Keratinocyte (primary cell): ENCODE measurements at regions not wholly inside any gene's neighbourhood (a gene's known extent, or its start where the extent isn't known, plus 50 kb on each side); places are given as distances from the start of the nearest gene placed in this dataset.

Experiments
- DNase-seq: peaks from one replicate; pipeline ENCODE4 v3.0.0-alpha.2; 2011; ENCODE audit warnings: low read depth, missing footprints, low spot score
- FAIRE-seq: peaks from 2 replicates; lab custom pipeline; 2011; peaks lifted over from hg19 to GRCh38; lab: Jason Lieb, UNC
- H2AFZ ChIP-seq: 2 replicates; pipeline ENCODE4 v1.6.0; 2012; ENCODE audit warnings: low read length, control low read depth, inconsistent platforms; ENCODE audit not compliant: control insufficient read depth
- H3K27ac ChIP-seq: 2 replicates; pipeline ENCODE4 v1.5.1; 2011; ENCODE audit warnings: low read length; ENCODE audit not compliant: control insufficient read depth, insufficient read depth
- H3K27me3 ChIP-seq: 3 replicates; pipeline ENCODE4 v1.6.0; 2011; ENCODE audit warnings: low read length; ENCODE audit not compliant: control insufficient read depth, insufficient read depth; ENCODE audit errors: extremely low read depth
- H3K36me3 ChIP-seq, 2 experiments: 2 replicates in 1 of 2; 3 replicates in 1 of 2; pipeline ENCODE4 v1.5.1; 2011; ENCODE audit warnings: low read length in 2 of 2, mild to moderate bottlenecking in 1 of 2; ENCODE audit not compliant: control insufficient read depth in 2 of 2, insufficient read depth in 2 of 2; ENCODE audit errors: extremely low read depth in 1 of 2
- H3K4me1 ChIP-seq: 3 replicates; pipeline ENCODE4 v1.5.1; 2011; ENCODE audit warnings: low read length; ENCODE audit not compliant: control insufficient read depth, insufficient read depth; ENCODE audit errors: extremely low read depth
- H3K4me2 ChIP-seq: 3 replicates; pipeline ENCODE4 v1.6.0; 2011; ENCODE audit warnings: low read depth, low read length; ENCODE audit not compliant: control insufficient read depth, insufficient read depth; ENCODE audit errors: extremely low read depth
- H3K4me3 ChIP-seq, 3 experiments: fragments of 200-600 bp in 1 of 3; sonication (generic) in 1 of 3; 2 replicates in 2 of 3; 3 replicates in 1 of 3; pipeline ENCODE4 v1.5.1; 2011 to 2016; ENCODE audit warnings: low read length in 3 of 3, mild to moderate bottlenecking in 3 of 3, control low read depth in 2 of 3, inconsistent platforms in 1 of 3, low read depth in 1 of 3, mixed read lengths in 1 of 3, mixed run types in 1 of 3, moderate library complexity in 1 of 3; ENCODE audit not compliant: control insufficient read depth in 2 of 3, insufficient read depth in 2 of 3; ENCODE audit errors: extremely low read depth in 1 of 3
- H3K79me2 ChIP-seq: 2 replicates; pipeline ENCODE4 v1.6.0; 2012; ENCODE audit warnings: low read length; ENCODE audit not compliant: control insufficient read depth, insufficient read depth
- H3K9ac ChIP-seq: 3 replicates; pipeline ENCODE4 v1.6.0; 2011; ENCODE audit warnings: low read length; ENCODE audit not compliant: control insufficient read depth, insufficient read depth; ENCODE audit errors: extremely low read depth
- H3K9me1 ChIP-seq: 3 replicates; pipeline ENCODE4 v1.6.0; 2011; ENCODE audit warnings: low read length; ENCODE audit not compliant: control insufficient read depth, insufficient read depth; ENCODE audit errors: extremely low read depth
- H3K9me3 ChIP-seq: 2 replicates; pipeline ENCODE4 v1.5.1; 2012; ENCODE audit warnings: low read depth, low read length; ENCODE audit not compliant: control insufficient read depth
- H4K20me1 ChIP-seq: 3 replicates; pipeline ENCODE4 v1.6.0; 2011; ENCODE audit warnings: low read length; ENCODE audit not compliant: control insufficient read depth, insufficient read depth; ENCODE audit errors: extremely low read depth
- CTCF ChIP-seq, 3 experiments: IDR thresholded peaks in 1 of 3; conservative IDR thresholded peaks in 1 of 3; optimal IDR thresholded peaks in 1 of 3; 2 replicates in 2 of 3; 3 replicates in 1 of 3; pipeline versions ENCODE3 to v1.5.1; 2011; ENCODE audit warnings: low read length in 3 of 3, mild to moderate bottlenecking in 3 of 3, moderate library complexity in 2 of 3, control low read depth in 1 of 3, inconsistent platforms in 1 of 3; ENCODE audit not compliant: insufficient read depth in 2 of 3; ENCODE audit errors: extremely low read depth in 1 of 3
- EZH2 ChIP-seq: IDR thresholded peaks from one replicate; pipeline ENCODE4 v1.6.1; 2012; ENCODE audit warnings: inconsistent platforms, mild to moderate bottlenecking, low read length, moderate library complexity
- dilution Hi-C: fragments of 300-500 bp; cut with MboI; formaldehyde crosslinking; loops from one replicate; pipeline ENCODE4 v1.7.0; 2020; ENCODE audit warnings: low sequenced_read_pairs; ENCODE audit not compliant: extremely low pct_ligation_motif_present

GRCh38 chr7:94183891-94184290, 179.7 kb upstream of the BET1 start:
- dilution Hi-C loops: no loop called here
- H3K9ac ChIP-seq: peak overlapping the region; percentile 4
- H3K79me2 ChIP-seq: no peaks in the 10 kb centered on the region
- no peaks in the 10 kb centered on the region for H3K27me3 ChIP-seq
- H4K20me1 ChIP-seq: no peaks in the 10 kb centered on the region
- H3K27ac ChIP-seq: peak overlapping the region; percentile 75
- H3K4me3 ChIP-seq: peak overlapping the region in 1 of 3 experiments; percentile 35
- H3K36me3 ChIP-seq: peaks cover 0 to 4% of the 10 kb centered on the region in 2 experiments
- H3K4me2 ChIP-seq: peak overlapping the region; percentile 76
- no peak for DNase-seq
- peaks cover 2% of the 10 kb centered on the region for H3K9me3 ChIP-seq
- peaks cover 28% of the 10 kb centered on the region for H3K4me1 ChIP-seq
- TF ChIP-seq EZH2: no peak
- no peak for TF ChIP-seq CTCF (optimal IDR thresholded peaks at IDR 0.05 in 1 of 3, IDR thresholded peaks at IDR 0.05 in 1 of 3, conservative IDR thresholded peaks at IDR 0.05 in 1 of 3; ENCODE audit: extremely low read depth in 1 of 3, insufficient read depth in 2 of 3, low read length in 3 of 3)
- H3K9me1 ChIP-seq: no peaks in the 10 kb centered on the region
- no peak for FAIRE-seq
- H2AFZ ChIP-seq: peak overlapping the region; percentile 80

GRCh38 chr7:94188350-94188749, 184.2 kb upstream of the BET1 start:
- TF ChIP-seq EZH2 (no peak), CTCF (optimal IDR thresholded peaks at IDR 0.05 in 1 of 3, IDR thresholded peaks at IDR 0.05 in 1 of 3, conservative IDR thresholded peaks at IDR 0.05 in 1 of 3; ENCODE audit: extremely low read depth in 1 of 3, insufficient read depth in 2 of 3, low read length in 3 of 3) (no peak)
- Histone ChIP-seq H3K36me3 (no peaks in the 10 kb centered on the region), H3K9me1 (no peaks in the 10 kb centered on the region), H3K4me1 (peaks cover 15% of the 10 kb centered on the region), H3K79me2 (no peaks in the 10 kb centered on the region), H3K4me3 (no peak overlapping the region), H3K27ac (no peak overlapping the region), H3K9me3 (no peaks in the 10 kb centered on the region), H3K27me3 (no peaks in the 10 kb centered on the region), H3K9ac (no peak overlapping the region), H3K4me2 (no peak overlapping the region), H4K20me1 (no peaks in the 10 kb centered on the region), H2AFZ (no peak overlapping the region)
- DNase-seq (no peak), FAIRE-seq (no peak)
- dilution Hi-C loops: no loop called here
